ENCODE measurements at regions not wholly inside any gene's neighbourhood (a gene's known extent, or its start where the extent isn't known, plus 50 kb on each side); places are given as distances from the start of the nearest gene placed in this dataset.

- TF ChIP-seq, protein P1, sequence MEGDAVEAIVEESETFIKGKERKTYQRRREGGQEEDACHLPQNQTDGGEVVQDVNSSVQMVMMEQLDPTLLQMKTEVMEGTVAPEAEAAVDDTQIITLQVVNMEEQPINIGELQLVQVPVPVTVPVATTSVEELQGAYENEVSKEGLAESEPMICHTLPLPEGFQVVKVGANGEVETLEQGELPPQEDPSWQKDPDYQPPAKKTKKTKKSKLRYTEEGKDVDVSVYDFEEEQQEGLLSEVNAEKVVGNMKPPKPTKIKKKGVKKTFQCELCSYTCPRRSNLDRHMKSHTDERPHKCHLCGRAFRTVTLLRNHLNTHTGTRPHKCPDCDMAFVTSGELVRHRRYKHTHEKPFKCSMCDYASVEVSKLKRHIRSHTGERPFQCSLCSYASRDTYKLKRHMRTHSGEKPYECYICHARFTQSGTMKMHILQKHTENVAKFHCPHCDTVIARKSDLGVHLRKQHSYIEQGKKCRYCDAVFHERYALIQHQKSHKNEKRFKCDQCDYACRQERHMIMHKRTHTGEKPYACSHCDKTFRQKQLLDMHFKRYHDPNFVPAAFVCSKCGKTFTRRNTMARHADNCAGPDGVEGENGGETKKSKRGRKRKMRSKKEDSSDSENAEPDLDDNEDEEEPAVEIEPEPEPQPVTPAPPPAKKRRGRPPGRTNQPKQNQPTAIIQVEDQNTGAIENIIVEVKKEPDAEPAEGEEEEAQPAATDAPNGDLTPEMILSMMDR (conservative IDR thresholded peaks at IDR 0.05), result no peak
- H3K27ac Mint-ChIP-seq (ENCODE audit: unreplicated experiment), result no peak overlapping the region
- DNase-seq (ENCODE audit: low read depth, low spot score), result no peak
- H3K36me3 Mint-ChIP-seq (ENCODE audit: low read depth), result no peaks in the 10 kb centered on the region
- no peaks in the 10 kb centered on the region for H3K4me1 Mint-ChIP-seq
- peaks cover 34% of the 10 kb centered on the region for H3K27me3 Mint-ChIP-seq (ENCODE audit: low read depth)
- no peak overlapping the region for H3K4me3 Mint-ChIP-seq
- H3K9me3 Mint-ChIP-seq, result no peaks in the 10 kb centered on the region
Observed at GRCh38 chr9:32698706-32699277, 63.3 kb upstream of the TAF1L start.

- H3K27ac Mint-ChIP-seq (ENCODE audit: unreplicated experiment), result no peak overlapping the region
- DNase-seq (ENCODE audit: low read depth, low spot score), result no peak
- H3K9me3 Mint-ChIP-seq, result no peaks in the 10 kb centered on the region
- no peak overlapping the region for H3K4me3 Mint-ChIP-seq
- no peaks in the 10 kb centered on the region for H3K4me1 Mint-ChIP-seq
- peaks cover 31% of the 10 kb centered on the region for H3K27me3 Mint-ChIP-seq (ENCODE audit: low read depth)
- no peaks in the 10 kb centered on the region for H3K36me3 Mint-ChIP-seq (ENCODE audit: low read depth)
- TF ChIP-seq, protein P1 (conservative IDR thresholded peaks at IDR 0.05), result no peak
Observed at GRCh38 chr9:32701321-32702022, 66.0 kb upstream of the TAF1L start.

DNA sequence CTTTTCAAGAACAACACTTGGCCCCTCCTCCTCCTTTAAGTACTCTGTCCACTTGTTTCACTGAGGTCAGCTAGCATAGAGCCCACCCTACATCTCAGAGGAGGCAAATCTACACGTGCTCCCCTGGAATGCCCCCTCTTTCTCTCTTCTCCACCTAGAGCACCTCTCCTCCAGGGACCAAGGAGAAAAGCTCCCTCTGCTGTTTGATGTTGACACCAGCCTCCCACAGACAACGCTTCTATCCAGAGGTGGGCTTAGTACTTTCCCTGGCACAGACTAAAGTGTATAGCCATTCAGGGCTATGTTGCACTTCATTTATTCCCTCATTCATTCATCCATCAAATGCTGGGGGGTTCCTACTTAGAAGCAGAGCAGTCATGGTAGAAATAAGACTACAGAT lies 68.2 kb upstream of the TAF1L start:
- H3K27me3 Mint-ChIP-seq (ENCODE audit: low read depth), result peaks cover 26% of the 10 kb centered on the region
- no peaks in the 10 kb centered on the region for H3K9me3 Mint-ChIP-seq
- TF ChIP-seq, protein P1 (conservative IDR thresholded peaks at IDR 0.05), result no peak
- H3K36me3 Mint-ChIP-seq (ENCODE audit: low read depth), result no peaks in the 10 kb centered on the region
- H3K4me1 Mint-ChIP-seq, result no peaks in the 10 kb centered on the region
- H3K4me3 Mint-ChIP-seq, result no peak overlapping the region
- DNase-seq (ENCODE audit: low read depth, low spot score), result no peak
- H3K27ac Mint-ChIP-seq (ENCODE audit: unreplicated experiment), result no peak overlapping the region

DNA sequence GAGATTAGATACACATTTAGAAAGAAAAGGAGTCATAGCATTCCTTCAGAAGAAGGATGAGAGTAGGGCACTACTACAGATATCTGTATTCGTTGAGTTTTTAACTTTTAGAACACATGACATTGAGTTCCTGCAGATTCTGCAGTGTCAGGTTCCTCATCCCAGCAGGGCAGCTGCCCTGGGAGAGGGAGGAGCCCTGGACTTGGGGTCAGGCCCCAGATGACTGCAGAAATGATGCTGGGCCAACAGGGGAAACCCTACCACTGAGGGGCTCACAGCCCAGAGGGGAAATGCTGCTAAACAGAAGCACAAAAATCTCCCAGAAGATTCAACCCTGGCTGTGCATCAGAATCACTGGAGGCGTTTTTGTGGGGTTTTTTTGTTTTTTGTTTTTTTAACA lies 68.9 kb upstream of the TAF1L start:
- no peak overlapping the region for H3K27ac Mint-ChIP-seq (ENCODE audit: unreplicated experiment)
- H3K9me3 Mint-ChIP-seq, result no peaks in the 10 kb centered on the region
- H3K36me3 Mint-ChIP-seq (ENCODE audit: low read depth), result no peaks in the 10 kb centered on the region
- H3K4me1 Mint-ChIP-seq, result no peaks in the 10 kb centered on the region
- TF ChIP-seq, protein P1 (conservative IDR thresholded peaks at IDR 0.05), result no peak
- no peak overlapping the region for H3K4me3 Mint-ChIP-seq
- no peak for DNase-seq (ENCODE audit: low read depth, low spot score)
- peaks cover 22% of the 10 kb centered on the region for H3K27me3 Mint-ChIP-seq (ENCODE audit: low read depth)

GRCh38 chr9:32705059-32705458 lies 69.6 kb upstream of the TAF1L start:
- no peaks in the 10 kb centered on the region for H3K4me1 Mint-ChIP-seq
- TF ChIP-seq, protein P1 (conservative IDR thresholded peaks at IDR 0.05), result no peak
- H3K27me3 Mint-ChIP-seq (ENCODE audit: low read depth), result peaks cover 17% of the 10 kb centered on the region
- peaks cover under 1% of the 10 kb centered on the region for H3K36me3 Mint-ChIP-seq (ENCODE audit: low read depth)
- H3K4me3 Mint-ChIP-seq, result no peak overlapping the region
- H3K27ac Mint-ChIP-seq (ENCODE audit: unreplicated experiment), result no peak overlapping the region
- H3K9me3 Mint-ChIP-seq, result peaks cover 3% of the 10 kb centered on the region
- no peak for DNase-seq (ENCODE audit: low read depth, low spot score)
